ENCODE measurements at regions not wholly inside any gene's neighbourhood (a gene's known extent, or its start where the extent isn't known, plus 50 kb on each side); places are given as distances from the start of the nearest gene placed in this dataset.
A peak's percentile ranks its signal among the peaks of the same experiment; 100 is the strongest.

GRCh38 chr1:170238704-170239391 is 93.1 kb downstream of the NTMT2 start:
- H3K4me3 ChIP-seq: no peak overlapping the region
- H3K36me3 ChIP-seq: no peaks in the 10 kb centered on the region
- no peaks in the 10 kb centered on the region for H3K27me3 ChIP-seq
- intact Hi-C loops (cut with DNase I): no loop called here
- ATAC-seq: no peak
- no peak for DNase-seq
- peaks cover 0 to 9% (median 0%) of the 10 kb centered on the region in 12 donors for H3K4me1 ChIP-seq
- no peak overlapping the region for H3K27ac ChIP-seq
- TF ChIP-seq POLR2A (IDR thresholded peaks at IDR 0.05): no peak
- no peak for TF ChIP-seq CTCF (IDR thresholded peaks at IDR 0.05)
- H3K9me3 ChIP-seq: no peaks in the 10 kb centered on the region
- 75 to 87% (median 82%) methylated on average over 7 of the region's 7 CpGs for WGBS, 4 donors

- intact Hi-C loops (cut with DNase I): no loop called here
- no peak overlapping the region for H3K27ac ChIP-seq
- TF ChIP-seq POLR2A (IDR thresholded peaks at IDR 0.05) (no peak), CTCF (IDR thresholded peaks at IDR 0.05) (no peak)
- H3K9me3 ChIP-seq: no peaks in the 10 kb centered on the region
- DNase-seq: no peak
- WGBS, 4 donors: 47 to 65% (median 62%) methylated on average over 3 of the region's 3 CpGs
- ATAC-seq: no peak
- peaks cover 0 to 9% (median 0%) of the 10 kb centered on the region in 12 donors for H3K4me1 ChIP-seq
- no peaks in the 10 kb centered on the region for H3K27me3 ChIP-seq
- H3K36me3 ChIP-seq: no peaks in the 10 kb centered on the region
- H3K4me3 ChIP-seq: no peak overlapping the region
Measured at GRCh38 chr1:170239445-170239844, 93.7 kb downstream of the NTMT2 start.

- 77 to 88% (median 83%) methylated on average over 2 of the region's 2 CpGs for WGBS, 4 donors
- no peaks in the 10 kb centered on the region for H3K9me3 ChIP-seq
- no peaks in the 10 kb centered on the region for H3K36me3 ChIP-seq
- H3K4me1 ChIP-seq: peaks cover 0 to 9% (median 0%) of the 10 kb centered on the region in 12 donors
- no peak for TF ChIP-seq POLR2A (IDR thresholded peaks at IDR 0.05)
- TF ChIP-seq CTCF (IDR thresholded peaks at IDR 0.05): no peak
- DNase-seq: no peak
- H3K27ac ChIP-seq: no peak overlapping the region
- intact Hi-C loops (cut with DNase I): no loop called here
- ATAC-seq: no peak
- no peaks in the 10 kb centered on the region for H3K27me3 ChIP-seq
- no peak overlapping the region for H3K4me3 ChIP-seq
Measured at GRCh38 chr1:170240409-170240808, 94.7 kb downstream of the NTMT2 start.

GRCh38 chr1:170241266-170241851 is 95.6 kb downstream of the NTMT2 start:
- 55 to 76% (median 62%) methylated on average over 7 of the region's 7 CpGs for whole genome bisulfite sequencing, 4 donors
- DNase-seq: no peak
- peak in 2 of 4 donors; percentile 51 to 55 for ATAC-seq

More at GRCh38 chr1:170241266-170241851, 95.6 kb downstream of the NTMT2 start:
- Histone ChIP-seq H3K27ac (no peak overlapping the region), H3K27me3 (no peaks in the 10 kb centered on the region), H3K36me3 (no peaks in the 10 kb centered on the region), H3K4me1 (peaks cover 0 to 9% (median 0%) of the 10 kb centered on the region in 12 donors), H3K9me3 (no peaks in the 10 kb centered on the region), H3K4me3 (no peak overlapping the region)
- intact Hi-C loops (cut with DNase I): no loop called here
- TF ChIP-seq POLR2A (IDR thresholded peaks at IDR 0.05) (no peak), CTCF (IDR thresholded peaks at IDR 0.05) (no peak)

All from heart left ventricle (tissue), 16 donors.